ENCODE measurements at regions not wholly inside any gene's neighbourhood (a gene's known extent, or its start where the extent isn't known, plus 50 kb on each side); places are given as distances from the start of the nearest gene placed in this dataset.

DNA sequence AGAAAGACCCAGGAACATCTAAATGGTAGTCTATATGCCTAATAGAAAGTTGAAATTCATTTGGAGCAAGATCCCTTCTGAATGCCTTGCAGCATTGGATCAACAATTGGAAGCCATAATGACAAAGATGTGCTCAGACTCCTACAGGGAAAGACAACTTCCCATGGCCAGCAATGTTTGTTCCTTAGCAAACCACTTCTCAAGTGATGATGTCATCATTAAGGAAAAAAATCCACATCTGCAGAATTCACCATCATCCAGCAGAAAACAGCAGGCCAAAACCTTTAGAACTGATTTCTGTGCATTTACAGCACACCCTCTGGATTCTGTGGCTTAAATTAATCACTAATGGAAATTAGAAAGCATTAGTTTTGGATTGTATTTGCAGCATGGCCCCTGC is 82.4 kb upstream of the ZIC3 start:
- no peak for TF ChIP-seq ZNF274 (IDR thresholded peaks at IDR 0.05; ENCODE audit: low read depth, low read length)
- no peak overlapping the region for H3K4me3 ChIP-seq (ENCODE audit: low read length)

- no peak for TF ChIP-seq ZNF274 (IDR thresholded peaks at IDR 0.05; ENCODE audit: low read depth, low read length)
- H3K4me3 ChIP-seq (ENCODE audit: low read length) = no peak overlapping the region
These were observed 83.8 kb upstream of the ZIC3 start for GRCh38 chrX:137482136-137482535.

DNA sequence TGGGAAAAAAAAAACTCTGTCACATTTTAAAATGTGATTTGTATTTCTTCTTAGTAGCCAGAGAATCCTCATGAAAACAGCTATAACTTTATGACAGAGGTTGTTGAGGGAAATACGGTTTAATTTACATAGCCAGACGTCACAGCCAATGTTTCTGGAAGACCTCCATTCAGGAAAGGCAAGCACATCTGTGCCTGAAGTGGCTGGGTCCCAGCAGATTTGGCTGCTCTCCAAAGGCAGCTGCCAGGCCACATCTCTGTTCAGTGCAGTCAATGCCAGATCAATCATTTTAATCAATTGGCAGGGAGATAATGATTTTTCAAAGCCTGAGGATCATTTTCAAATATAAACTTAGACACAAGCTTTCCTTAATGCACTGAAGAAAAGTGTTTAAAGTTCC is 86.5 kb upstream of the ZIC3 start:
- no peak overlapping the region for H3K4me3 ChIP-seq (ENCODE audit: low read length)
- TF ChIP-seq ZNF274 (IDR thresholded peaks at IDR 0.05; ENCODE audit: low read depth, low read length) = no peak

GRCh38 chrX:137441711-137442110 is 124.2 kb upstream of the ZIC3 start:
- no peak for TF ChIP-seq ZNF274 (IDR thresholded peaks at IDR 0.05; ENCODE audit: low read depth, low read length)

DNA sequence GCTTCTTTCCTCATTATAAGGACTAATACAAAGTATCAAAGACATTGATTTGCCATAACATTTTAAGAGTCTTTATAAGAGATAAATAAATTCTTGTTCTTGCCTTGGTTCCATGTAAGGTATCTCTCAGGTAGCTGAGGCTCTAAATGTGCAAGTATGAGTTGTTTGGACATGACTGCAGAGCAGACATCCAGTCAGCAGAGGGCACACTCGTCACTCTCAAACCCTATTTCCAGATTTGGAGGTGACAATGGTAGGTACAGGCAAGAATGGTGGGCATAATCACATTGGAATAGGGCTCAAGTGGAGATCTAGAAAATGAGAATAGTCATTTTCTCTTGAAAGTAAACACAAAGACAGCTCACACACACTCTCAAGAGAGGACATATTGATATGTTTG is 133.3 kb upstream of the ZIC3 start:
- H3K4me3 ChIP-seq (ENCODE audit: low read length) = no peak overlapping the region

More at GRCh38 chrX:137441711-137442110, 124.2 kb upstream of the ZIC3 start:
- H3K4me3 ChIP-seq (ENCODE audit: low read length) = no peak overlapping the region

GRCh38 chrX:137431693-137432488 is 134.0 kb upstream of the ZIC3 start:
- no peak for TF ChIP-seq ZNF274 (IDR thresholded peaks at IDR 0.05; ENCODE audit: low read depth, low read length)
- H3K4me3 ChIP-seq (ENCODE audit: low read length) = no peak overlapping the region

More for the DNA sequence above, 133.3 kb upstream of the ZIC3 start:
- TF ChIP-seq ZNF274 (IDR thresholded peaks at IDR 0.05; ENCODE audit: low read depth, low read length) = no peak

DNA sequence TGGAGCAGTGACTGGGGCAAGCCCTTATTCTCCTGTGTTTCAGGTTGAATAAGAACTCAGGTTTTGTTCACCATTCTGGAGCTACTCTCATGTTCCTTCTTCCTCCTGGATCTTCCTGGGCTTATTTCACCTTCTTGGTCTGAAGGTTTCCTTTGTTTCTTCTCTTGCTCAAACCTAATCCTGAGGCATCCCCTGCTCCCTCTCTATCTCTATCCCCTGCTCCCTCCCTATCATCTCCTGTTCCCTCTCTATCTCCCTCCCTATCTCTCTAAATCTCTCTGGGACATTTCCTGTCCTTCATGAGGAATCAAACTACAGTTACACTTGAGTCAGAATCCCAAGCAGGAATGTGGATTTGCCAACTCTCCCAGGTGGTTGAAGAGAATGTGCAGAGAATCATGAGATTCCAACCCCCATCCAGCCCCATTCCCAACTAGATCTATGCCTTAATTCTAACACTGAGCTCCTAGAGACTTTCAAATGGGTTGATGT is 134.9 kb upstream of the ZIC3 start:
- H3K4me3 ChIP-seq (ENCODE audit: low read length) = no peak overlapping the region
- no peak for TF ChIP-seq ZNF274 (IDR thresholded peaks at IDR 0.05; ENCODE audit: low read depth, low read length)

DNA sequence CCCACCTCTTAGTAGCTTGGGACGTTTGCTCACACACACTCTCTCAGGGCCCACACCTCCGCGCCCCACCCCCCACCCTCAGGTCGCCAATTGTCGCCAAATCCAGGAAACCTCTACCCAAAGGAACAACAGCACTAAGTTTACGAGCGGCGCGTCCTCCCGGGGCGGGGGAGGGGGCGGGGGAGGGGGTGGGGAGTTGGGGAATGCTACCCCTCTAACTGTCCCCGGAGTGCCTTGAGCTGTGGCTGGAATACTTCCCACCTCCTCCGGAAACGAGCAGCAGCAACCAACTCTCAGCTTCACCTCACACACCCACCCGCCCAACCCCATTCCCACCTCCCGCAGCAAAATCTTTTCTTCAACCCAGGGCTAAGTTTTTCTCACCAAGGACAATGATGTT is 135.6 kb upstream of the ZIC3 start:
- H3K4me3 ChIP-seq (ENCODE audit: low read length) = no peak overlapping the region
- TF ChIP-seq ZNF274 (IDR thresholded peaks at IDR 0.05; ENCODE audit: low read depth, low read length) = no peak

GRCh38 chrX:137428766-137429591 is 136.9 kb upstream of the ZIC3 start:
- H3K4me3 ChIP-seq (ENCODE audit: low read length) = no peak overlapping the region
- no peak for TF ChIP-seq ZNF274 (IDR thresholded peaks at IDR 0.05; ENCODE audit: low read depth, low read length)

DNA sequence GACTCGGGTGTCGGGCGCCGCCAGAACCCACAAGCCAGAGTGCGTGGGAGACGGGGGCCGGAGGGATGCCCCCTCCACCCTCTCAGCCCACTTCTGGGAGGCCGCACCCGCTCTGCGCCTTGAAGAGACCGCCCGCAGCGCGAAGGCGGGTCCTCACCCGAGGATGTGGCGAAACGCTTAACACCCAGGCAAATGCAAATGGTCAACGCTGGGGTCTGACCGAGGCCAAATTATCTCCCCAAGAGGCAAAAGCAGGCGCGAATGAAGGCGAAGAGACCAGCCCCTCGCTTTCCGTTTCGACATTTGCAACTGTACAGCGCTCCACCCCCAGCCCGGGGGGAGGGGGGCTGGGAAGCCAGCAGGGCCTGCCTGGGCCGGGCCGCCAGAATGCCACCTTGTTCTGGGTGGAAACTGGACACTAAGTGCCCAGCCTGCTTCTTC is 137.7 kb upstream of the ZIC3 start:
- H3K4me3 ChIP-seq (ENCODE audit: low read length) = peak overlapping the region; percentile 23; the same call in 1 of the 2 replicates
- TF ChIP-seq ZNF274 (IDR thresholded peaks at IDR 0.05; ENCODE audit: low read depth, low read length) = no peak

DNA sequence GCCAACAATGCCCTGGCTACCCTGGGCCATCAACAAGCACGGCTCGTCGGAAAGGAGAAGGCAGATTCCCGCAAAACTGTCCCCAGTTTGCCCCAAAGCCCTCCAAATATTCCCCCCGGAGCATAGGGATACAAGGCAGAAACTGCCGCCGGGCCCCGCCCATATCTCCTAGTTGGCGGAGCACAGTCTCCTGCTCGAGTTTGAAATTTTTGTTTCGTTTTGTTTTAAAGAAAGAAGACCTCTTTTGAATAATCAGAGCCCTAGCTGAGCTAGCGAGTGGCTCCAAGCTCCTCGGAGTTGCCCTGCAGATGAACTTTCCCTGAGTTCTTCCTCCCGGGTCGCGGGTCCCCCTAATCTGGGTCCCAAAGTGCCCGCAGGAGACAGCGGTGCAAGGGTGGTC is 138.1 kb upstream of the ZIC3 start:
- no peak for TF ChIP-seq ZNF274 (IDR thresholded peaks at IDR 0.05; ENCODE audit: low read depth, low read length)
- H3K4me3 ChIP-seq (ENCODE audit: low read length) = peak overlapping the region; percentile 23; the same call in 1 of the 2 replicates

DNA sequence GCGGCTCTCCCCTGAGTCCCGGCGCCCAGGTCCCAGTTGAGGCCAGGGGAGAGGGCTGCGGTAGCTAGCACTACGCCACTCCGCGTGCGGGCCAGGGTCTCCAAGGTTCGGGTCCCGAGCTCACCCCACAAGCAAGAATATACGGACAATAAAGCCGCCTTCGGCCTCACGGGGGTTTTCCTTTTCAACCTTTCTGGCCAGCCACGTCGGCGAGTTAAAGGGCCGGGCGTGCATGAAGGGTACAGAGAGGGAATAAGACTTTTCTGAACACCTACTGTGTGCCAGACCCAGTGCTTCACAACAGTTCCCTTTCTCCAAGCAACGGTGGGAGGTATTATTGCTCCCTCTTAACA is 138.5 kb upstream of the ZIC3 start:
- no peak for TF ChIP-seq ZNF274 (IDR thresholded peaks at IDR 0.05; ENCODE audit: low read depth, low read length)
- H3K4me3 ChIP-seq (ENCODE audit: low read length) = peak overlapping the region; percentile 23; the same call in 1 of the 2 replicates

DNA sequence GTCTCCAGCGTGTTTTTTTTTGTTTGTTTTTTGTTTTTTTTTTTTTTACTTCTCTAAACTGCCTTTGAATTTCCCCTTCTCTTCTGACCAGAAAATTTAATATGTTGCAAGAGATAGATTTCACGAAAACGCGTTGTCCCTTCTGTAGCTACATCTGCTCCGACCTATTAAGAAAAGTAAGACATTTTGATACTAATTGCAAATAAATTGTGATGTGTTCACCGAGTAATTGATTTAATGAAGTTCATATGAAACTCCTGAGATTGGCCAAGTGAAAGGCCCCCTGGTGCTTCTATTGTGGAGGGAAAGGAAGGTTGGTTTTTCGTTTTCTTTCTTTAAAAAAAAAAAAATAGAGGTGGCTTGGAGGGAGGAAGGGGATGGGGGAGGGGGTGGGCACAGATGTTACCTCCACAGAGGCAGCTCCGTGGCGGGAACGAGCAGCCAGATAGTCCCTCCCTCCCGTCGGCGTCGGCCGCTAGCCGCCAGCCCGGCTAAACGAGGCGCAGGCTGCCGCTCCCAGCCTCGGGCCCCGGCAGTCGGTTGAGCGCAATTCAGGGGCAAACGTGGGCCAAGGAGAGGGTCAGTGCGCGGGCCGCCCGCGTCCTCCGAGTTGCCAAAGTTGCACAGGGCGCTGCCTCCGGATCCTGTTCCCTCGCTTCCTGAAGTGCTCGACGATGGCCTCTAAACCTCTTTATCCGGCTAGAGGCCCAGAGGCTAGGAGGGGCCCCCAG is 139.1 kb upstream of the ZIC3 start:
- TF ChIP-seq ZNF274 (IDR thresholded peaks at IDR 0.05; ENCODE audit: low read depth, low read length) = no peak
- H3K4me3 ChIP-seq (ENCODE audit: low read length) = no peak overlapping the region

DNA sequence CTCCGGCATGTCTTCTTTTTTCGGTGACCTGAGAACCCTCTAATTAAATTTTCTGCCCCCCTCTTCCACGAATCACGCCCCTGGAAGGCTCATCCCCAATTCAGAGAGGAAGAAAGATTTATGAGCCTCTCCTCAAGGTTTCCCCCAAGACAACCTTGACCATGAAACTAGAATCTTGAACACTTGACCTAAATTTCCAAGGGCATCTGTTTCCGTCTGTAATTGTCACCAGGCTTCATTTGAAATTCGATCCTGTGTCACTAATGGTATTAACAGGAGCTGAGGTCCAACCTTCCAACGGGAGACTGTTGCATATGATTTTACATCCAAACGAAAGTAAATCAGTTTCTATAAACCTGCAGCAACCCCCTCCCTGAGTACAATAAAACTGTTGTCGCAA is 139.9 kb upstream of the ZIC3 start:
- no peak overlapping the region for H3K4me3 ChIP-seq (ENCODE audit: low read length)
- TF ChIP-seq ZNF274 (IDR thresholded peaks at IDR 0.05; ENCODE audit: low read depth, low read length) = no peak
